ENCODE measurements at regions not wholly inside any gene's neighbourhood (a gene's known extent, or its start where the extent isn't known, plus 50 kb on each side); places are given as distances from the start of the nearest gene placed in this dataset.

GRCh38 chr7:114102996-114103395, 184.2 kb upstream of the PPP1R3A start:
- POLR2A ChIA-PET = no interaction called here
- intact Hi-C loops (cut with micrococcal nuclease) = no loop called here
- no peak overlapping the region for H3K27ac Mint-ChIP-seq

GRCh38 chr7:114102131-114102530, 183.3 kb upstream of the PPP1R3A start:
- no peak for ATAC-seq (ENCODE audit: low read depth)
- H3K4me1 Mint-ChIP-seq = no peaks in the 10 kb centered on the region
- no peaks in the 10 kb centered on the region for H3K36me3 Mint-ChIP-seq (ENCODE audit: low read depth)
- DNase-seq = no peak
- H3K27me3 Mint-ChIP-seq = peaks cover 24% of the 10 kb centered on the region
- peaks cover 7% of the 10 kb centered on the region for H3K9me3 Mint-ChIP-seq
- ChIA-PET POLR2A (no interaction called here), CTCF (no interaction called here)
- no peak overlapping the region for H3K4me3 Mint-ChIP-seq
- H3K27ac Mint-ChIP-seq = no peak overlapping the region
- intact Hi-C loops (cut with micrococcal nuclease) = no loop called here
- no peak for TF ChIP-seq CTCF (IDR thresholded peaks at IDR 0.05)

More at GRCh38 chr7:114102996-114103395, 184.2 kb upstream of the PPP1R3A start:
- CTCF ChIA-PET = no interaction called here
- no peaks in the 10 kb centered on the region for H3K4me1 Mint-ChIP-seq
- DNase-seq = no peak
- peaks cover 16% of the 10 kb centered on the region for H3K27me3 Mint-ChIP-seq
- peaks cover 4% of the 10 kb centered on the region for H3K9me3 Mint-ChIP-seq
- TF ChIP-seq CTCF (IDR thresholded peaks at IDR 0.05) = no peak
- no peaks in the 10 kb centered on the region for H3K36me3 Mint-ChIP-seq (ENCODE audit: low read depth)
- ATAC-seq (ENCODE audit: low read depth) = no peak
- no peak overlapping the region for H3K4me3 Mint-ChIP-seq

- Mint-ChIP-seq H3K36me3 (ENCODE audit: low read depth) (no peaks in the 10 kb centered on the region), H3K27ac (no peak overlapping the region), H3K9me3 (peaks cover 7% of the 10 kb centered on the region), H3K4me3 (no peak overlapping the region), H3K4me1 (no peaks in the 10 kb centered on the region), H3K27me3 (peaks cover 26% of the 10 kb centered on the region)
- intact Hi-C loops (cut with micrococcal nuclease) = no loop called here
- ChIA-PET CTCF (no interaction called here), POLR2A (no interaction called here)
- DNase-seq = no peak
- TF ChIP-seq CTCF (IDR thresholded peaks at IDR 0.05) = no peak
- no peak for ATAC-seq (ENCODE audit: low read depth)
Observed at GRCh38 chr7:114100810-114101209, 182.0 kb upstream of the PPP1R3A start.

- no peak overlapping the region for H3K27ac Mint-ChIP-seq
- POLR2A ChIA-PET = no interaction called here
- peaks cover 32% of the 10 kb centered on the region for H3K27me3 Mint-ChIP-seq
- ATAC-seq (ENCODE audit: low read depth) = no peak
- no peaks in the 10 kb centered on the region for H3K4me1 Mint-ChIP-seq
- intact Hi-C loops (cut with micrococcal nuclease) = no loop called here
- no peak for DNase-seq
- no peaks in the 10 kb centered on the region for H3K36me3 Mint-ChIP-seq (ENCODE audit: low read depth)
- CTCF ChIA-PET = no interaction called here
- TF ChIP-seq CTCF (IDR thresholded peaks at IDR 0.05) = no peak
- H3K4me3 Mint-ChIP-seq = no peak overlapping the region
- H3K9me3 Mint-ChIP-seq = peaks cover 7% of the 10 kb centered on the region
Observed at GRCh38 chr7:114099337-114099736, 180.5 kb upstream of the PPP1R3A start.

GRCh38 chr7:114095885-114096284, 177.1 kb upstream of the PPP1R3A start:
- Mint-ChIP-seq H3K4me1 (no peaks in the 10 kb centered on the region), H3K27ac (no peak overlapping the region), H3K36me3 (ENCODE audit: low read depth) (no peaks in the 10 kb centered on the region), H3K4me3 (no peak overlapping the region), H3K9me3 (peaks cover 7% of the 10 kb centered on the region), H3K27me3 (peaks cover 31% of the 10 kb centered on the region)
- intact Hi-C loops (cut with micrococcal nuclease) = no loop called here
- POLR2A ChIA-PET = no interaction called here
- DNase-seq = no peak
- no peak for ATAC-seq (ENCODE audit: low read depth)
- TF ChIP-seq CTCF (IDR thresholded peaks at IDR 0.05) = no peak
- CTCF ChIA-PET = no interaction called here
